NCI-H2081 (cell line): ENCODE measurements at regions not wholly inside any gene's neighbourhood (a gene's known extent, or its start where the extent isn't known, plus 50 kb on each side); places are given as distances from the start of the nearest gene placed in this dataset.

Experiments
- DNase-seq, 2 experiments: peaks; one replicate each; lab custom pipeline; 2025; lab: John Stamatoyannopoulos, UW

DNA sequence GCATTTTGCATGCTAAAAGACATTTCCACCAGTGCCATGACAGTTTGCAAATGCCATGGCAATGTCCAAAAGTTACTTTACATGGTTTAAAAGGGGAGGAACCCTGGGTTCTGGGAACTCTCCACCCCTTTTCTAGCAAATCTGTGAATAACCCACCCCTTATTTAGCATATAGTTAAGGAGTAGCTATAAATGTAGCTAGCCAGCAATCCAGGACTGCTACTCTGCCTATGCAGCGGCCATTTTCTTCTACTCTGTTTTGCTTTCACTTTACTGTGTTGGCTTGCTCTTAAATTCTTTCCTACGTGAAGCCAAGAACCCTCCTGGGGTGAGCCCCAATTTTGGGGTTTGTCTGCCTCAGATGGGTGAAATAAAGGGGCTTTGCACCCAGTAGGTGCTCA lies 141.0 kb downstream of the PTPN11 start:
- no peak for DNase-seq

DNA sequence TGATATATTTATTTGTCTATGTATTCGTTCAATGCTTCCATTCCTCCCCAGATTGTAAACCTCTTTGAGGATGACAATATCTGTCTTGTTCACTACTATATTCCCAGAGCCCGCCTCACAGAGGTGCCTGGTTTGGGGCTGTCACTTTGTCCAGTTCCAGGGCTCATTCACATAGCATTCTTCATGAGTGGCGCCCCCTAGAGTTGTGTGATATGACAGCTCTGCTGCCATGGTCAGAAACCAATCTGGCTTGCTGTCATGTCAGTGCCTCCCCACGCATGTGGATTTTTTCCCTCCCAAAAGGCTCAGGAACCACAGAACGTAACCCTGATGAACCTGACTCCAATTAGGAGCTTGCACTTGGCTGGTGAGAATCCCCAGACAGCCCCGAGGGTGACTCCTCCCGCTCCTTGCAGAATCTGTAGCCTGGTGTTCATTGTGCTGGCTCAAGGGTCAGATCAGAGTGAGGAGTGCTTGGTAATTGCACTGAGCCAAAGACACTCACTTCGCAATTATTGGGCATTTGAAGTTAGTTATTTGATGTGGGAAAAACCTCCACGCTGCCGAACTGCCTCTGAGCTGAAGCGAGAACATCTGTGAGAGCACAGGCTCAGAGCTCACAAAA lies 145.5 kb downstream of the PTPN11 start:
- DNase-seq = no peak

GRCh38 chr12:112568641-112569040 lies 149.9 kb downstream of the PTPN11 start:
- no peak for DNase-seq

DNA sequence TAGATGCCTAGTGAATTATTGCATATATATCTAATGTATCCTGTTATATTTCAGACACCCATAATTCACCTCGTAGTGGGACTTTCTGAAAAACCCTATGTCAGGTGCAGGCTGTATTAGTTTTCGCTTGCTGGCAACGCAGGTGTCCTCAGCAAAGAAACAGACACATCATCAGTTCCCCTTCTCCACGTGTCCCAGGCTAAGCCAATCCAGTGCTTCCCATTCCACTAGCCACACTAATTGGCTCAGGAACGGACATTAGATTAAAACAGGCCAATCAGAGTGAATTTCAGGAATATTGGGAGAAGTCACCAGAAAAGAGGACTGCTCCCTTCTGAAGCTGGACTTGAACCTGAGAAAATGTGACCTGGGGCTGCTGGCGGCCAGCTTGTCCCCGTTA lies 151.3 kb downstream of the PTPN11 start:
- no peak for DNase-seq

- no peak for DNase-seq
These were observed 154.4 kb downstream of the PTPN11 start for GRCh38 chr12:112573141-112573540.

DNA sequence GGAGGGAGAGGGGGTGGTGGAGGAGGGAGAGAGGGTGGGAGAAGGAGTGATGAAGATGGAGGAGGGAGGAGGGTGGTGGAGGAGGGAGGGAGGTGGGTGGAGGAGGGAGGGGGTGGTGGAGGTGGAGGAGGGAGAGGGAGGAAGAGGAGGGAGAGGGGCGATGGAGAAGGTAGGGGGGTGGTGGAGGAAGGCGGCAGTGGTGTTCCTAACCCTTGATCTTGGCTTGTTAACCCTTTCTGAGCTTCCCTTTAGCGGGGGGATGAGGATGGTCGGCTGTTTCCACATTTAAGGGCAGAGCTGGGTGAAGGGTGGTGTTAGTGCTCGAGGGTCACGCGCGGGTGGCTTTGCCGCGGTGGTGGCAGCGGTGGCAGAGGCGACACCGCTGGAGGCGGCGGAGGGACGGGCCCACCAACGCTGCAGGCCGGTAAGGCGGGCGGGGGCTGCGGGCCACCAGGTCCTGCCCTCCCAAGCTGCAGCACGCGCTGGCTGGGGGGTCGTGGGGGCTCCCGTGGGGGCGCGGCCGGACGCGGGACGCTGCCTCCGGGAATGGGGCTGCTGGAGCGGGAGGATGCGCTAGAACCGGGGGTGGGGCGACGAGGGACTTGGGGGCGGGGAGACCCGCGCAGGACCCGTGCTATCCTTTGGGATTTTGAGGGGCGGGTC lies 156.3 kb downstream of the PTPN11 start:
- no peak for DNase-seq

- DNase-seq = no peak
These were observed 156.9 kb downstream of the PTPN11 start for GRCh38 chr12:112575559-112576067.

DNA sequence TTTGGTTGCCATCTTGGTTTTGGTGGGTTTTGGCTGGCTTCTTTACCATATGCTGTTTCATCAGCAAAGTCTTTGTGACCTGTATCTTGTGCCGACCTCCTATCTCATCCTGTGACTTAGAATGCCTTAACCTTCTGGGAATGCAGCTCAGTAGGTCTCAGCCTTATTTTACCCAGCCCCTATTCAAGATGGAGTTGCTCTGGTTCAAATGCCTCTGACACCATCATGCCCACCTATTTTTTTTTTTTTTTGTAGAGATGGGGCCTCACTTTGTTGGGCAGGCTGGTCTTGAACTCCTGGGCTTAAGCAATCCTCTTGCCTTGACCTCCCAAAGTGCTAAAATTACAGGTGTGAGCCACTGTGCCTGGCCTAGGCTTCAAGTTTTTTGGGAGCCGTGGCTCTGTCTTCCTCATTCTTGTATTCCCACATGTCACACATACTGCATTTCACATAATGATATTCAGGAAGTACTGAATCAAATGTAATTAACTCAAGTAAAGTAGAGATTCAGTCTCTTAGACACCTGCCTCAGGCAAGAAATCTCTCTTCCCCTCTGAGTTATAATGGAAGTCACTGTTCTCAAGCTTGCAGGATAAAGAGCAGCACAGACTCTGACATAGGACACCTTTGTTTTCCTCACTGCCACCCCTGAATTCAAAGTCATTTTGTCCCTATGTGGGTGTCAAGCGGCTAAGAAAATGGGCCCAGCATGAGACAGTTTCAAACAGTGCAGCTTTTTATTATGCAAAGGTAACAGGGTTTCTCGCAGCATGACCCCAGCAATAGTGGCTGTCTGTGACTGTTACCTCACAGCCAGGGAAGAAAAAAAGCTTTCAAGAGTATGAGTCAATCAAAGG lies 159.0 kb downstream of the PTPN11 start:
- peak; percentile 25 to 47 for DNase-seq

DNA sequence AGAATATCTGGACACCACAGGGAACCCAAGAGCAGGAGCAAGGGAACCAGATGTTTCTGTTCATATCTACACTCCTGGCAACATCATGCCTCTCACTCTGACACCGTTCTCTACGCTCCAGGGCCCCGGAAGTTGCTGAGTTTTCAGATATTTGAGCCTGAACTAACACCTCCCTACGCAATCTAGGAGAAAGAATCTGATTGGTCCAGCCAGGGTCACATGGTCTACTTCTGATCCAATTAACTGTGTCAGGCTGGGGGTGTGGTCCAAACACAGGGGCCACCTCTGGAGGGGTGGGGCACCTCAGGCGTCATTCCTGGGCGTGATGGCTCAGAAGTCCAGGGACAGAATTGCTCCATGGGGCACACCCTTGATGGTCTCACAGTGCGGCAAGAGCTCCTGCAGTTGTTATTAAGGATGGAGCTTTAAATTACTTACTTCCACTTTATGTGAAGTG lies 165.5 kb downstream of the PTPN11 start:
- DNase-seq = peak; percentile 26 to 35

GRCh38 chr12:112586148-112586783 lies 167.5 kb downstream of the PTPN11 start:
- no peak for DNase-seq

DNA sequence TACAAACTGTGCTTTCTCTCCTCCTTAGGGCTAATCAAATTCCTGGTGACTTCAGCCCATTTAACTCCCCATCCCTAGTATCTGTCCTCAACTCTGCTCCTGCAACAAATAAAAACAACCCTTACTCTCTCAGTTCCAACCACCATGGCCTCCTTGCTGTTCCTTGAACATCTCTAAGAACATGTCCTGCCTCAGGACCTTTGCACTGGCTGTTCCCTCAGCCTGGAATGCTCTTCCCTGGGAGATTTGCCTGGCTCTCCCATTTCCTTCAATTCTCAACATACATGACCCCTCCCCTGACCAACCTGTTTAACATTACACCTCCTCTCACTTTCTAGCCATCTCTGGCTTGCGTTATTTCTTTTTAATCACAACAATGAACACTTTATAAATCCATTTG lies 170.5 kb downstream of the PTPN11 start:
- no peak for DNase-seq

DNA sequence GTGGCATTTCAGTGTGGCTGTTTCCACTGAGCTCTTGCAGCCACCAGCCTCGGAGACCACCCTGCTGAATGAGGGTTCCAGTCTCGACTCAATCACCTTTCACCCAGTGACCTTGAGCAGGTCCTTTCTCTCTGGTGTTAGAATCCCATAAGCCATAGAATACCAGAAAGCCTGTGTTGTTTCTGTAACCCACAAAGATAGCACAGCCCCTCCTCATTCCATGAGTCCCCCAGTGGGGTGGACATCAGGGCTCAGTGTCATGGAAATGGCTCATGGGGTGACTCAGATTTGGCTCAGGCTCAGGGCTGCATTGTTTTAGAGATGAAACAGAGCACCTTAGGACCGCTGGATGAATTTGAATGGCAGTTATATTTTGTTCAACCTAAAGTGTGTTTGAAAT lies 171.5 kb downstream of the PTPN11 start:
- no peak for DNase-seq

DNA sequence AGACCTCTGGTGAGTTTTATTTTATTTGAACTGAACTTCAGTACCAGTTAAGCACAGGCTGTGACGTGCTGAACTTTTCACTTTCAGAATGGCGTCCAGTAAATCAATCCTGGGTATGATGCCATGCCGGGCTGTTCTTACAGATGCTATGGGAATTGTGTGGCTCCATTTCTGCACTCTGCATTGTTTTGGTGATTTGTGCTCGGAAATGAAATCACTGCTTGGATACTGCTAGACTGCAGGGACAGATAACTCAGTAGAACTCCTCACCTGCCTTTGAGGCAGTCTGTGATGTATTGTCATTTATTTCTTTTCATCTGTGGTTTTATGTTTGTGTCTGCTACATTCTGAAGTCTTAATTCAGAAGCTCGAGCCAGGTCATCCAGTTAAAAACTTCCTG lies 172.7 kb downstream of the PTPN11 start:
- no peak for DNase-seq

DNA sequence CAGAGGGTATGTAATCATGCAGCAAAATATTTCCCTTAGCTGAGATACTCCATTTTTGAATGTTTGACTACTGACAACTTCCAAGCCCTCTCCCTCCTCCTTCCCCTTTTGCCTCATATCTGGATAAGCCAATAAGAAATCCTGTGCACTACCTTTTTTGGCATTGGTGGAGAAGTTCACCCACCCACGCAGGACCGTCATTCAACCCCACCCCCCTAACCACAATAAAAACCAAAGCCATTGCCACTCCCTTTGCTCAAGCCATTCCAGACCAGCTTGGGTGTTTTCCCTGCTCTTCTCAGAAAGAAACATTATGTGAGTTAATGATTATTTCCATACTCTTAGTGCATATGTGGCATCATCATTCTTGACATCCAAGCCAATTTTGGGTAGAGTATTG lies 176.7 kb downstream of the PTPN11 start:
- DNase-seq = no peak

GRCh38 chr12:112597986-112598385 lies 179.2 kb downstream of the PTPN11 start:
- no peak for DNase-seq

- no peak for DNase-seq
These were observed 179.9 kb downstream of the PTPN11 start for GRCh38 chr12:112598626-112599025.

GRCh38 chr12:112599871-112600270 lies 181.1 kb downstream of the PTPN11 start:
- no peak for DNase-seq

GRCh38 chr12:112602150-112602549 lies 183.4 kb downstream of the PTPN11 start:
- no peak for DNase-seq

- DNase-seq = no peak
These were observed 184.8 kb upstream of the RPH3A start for GRCh38 chr12:112606611-112607365.

GRCh38 chr12:112607427-112607826 lies 184.1 kb upstream of the RPH3A start:
- DNase-seq = no peak

- DNase-seq = no peak
These were observed 179.6 kb upstream of the RPH3A start for GRCh38 chr12:112611908-112612307.

DNA sequence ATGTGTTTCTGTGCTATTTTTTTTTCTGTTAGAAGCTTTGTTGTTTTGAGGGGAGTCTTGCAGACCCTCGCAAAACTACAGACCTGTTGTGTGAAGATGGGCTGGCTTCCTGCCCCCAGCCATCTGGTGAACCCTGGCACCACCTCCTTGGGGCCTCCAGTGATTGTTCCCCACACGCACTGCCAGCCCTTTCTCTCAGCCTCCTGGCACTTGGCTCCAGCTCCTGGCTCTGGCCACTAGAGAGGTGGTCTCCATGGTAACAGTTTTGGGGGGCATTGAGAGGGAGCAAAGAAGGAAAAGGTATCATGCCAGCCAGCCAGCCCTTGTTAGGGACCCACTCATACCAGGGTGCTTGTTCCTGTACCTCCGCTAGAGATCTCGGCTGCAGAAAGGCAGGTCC lies 176.4 kb upstream of the RPH3A start:
- DNase-seq = no peak
